K562 (cell line): ENCODE measurements at regions not wholly inside any gene's neighbourhood (a gene's known extent, or its start where the extent isn't known, plus 50 kb on each side); places are given as distances from the start of the nearest gene placed in this dataset.

Experiments used
- ATAC-seq: fragments of 200-7000 bp; cut with Tn5 transposase; 3 replicates; pipeline ENCODE4 v1.9.1; 2020; ENCODE audit warnings: moderate library complexity
- BruUV-seq: library from RNA; stranded (reverse); fragments of 400-500 nt; replicated peaks from 2 replicates; lab custom pipeline; 2021; lab: Mats Ljungman, UMichigan
- CTCF ChIA-PET: fragments of 300-600 bp; formaldehyde crosslinking; extraction: SDS; loops from one replicate; lab custom pipeline; 2021; ENCODE audit warnings: low intra/inter-chr PET ratio; lab: Yijun Ruan, JAX
- POLR2A ChIA-PET: fragments of 300-600, 350-650 bp; sonication (Branson Sonifier 250); formaldehyde crosslinking; extraction: SDS; loops from one replicate; lab custom pipeline; 2021; ENCODE audit warnings: antibody characterized with exemption, inconsistent platforms; lab: Yijun Ruan, JAX
- DNase-seq, 4 experiments: peaks; one replicate each; pipeline versions ENCODE4 v3.0.0 to v3.0.0-alpha.2; 2011 to 2018; ENCODE audit warnings: low spot score in 3 of 4, mixed read lengths in 3 of 4; ENCODE audit errors: extremely low read depth in 1 of 4
- FAIRE-seq: peaks from 2 replicates; lab custom pipeline; 2011; peaks lifted over from hg19 to GRCh38; lab: Jason Lieb, UNC
- H2AFZ ChIP-seq: 2 replicates; pipeline ENCODE4 v1.6.0; 2011; ENCODE audit warnings: low read depth, low read length, control low read depth, inconsistent platforms
- H3K27ac ChIP-seq: fragments of 200-600 bp; 3 replicates; pipeline ENCODE4 v1.8.0; 2011; ENCODE audit warnings: low read depth, mild to moderate bottlenecking, control low read depth, inconsistent platforms, low read length, moderate library complexity, mixed read lengths; ENCODE audit errors: extremely low read depth
- H3K27me3 ChIP-seq, 2 experiments: fragments of 300-600 bp in 1 of 2; 2 replicates in 1 of 2; 3 replicates in 1 of 2; pipeline versions ENCODE4 v1.6.0 to v1.8.0; 2011; ENCODE audit warnings: inconsistent platforms in 2 of 2, low read length in 2 of 2, mild to moderate bottlenecking in 1 of 2, mixed read lengths in 1 of 2, moderate library complexity in 1 of 2; ENCODE audit not compliant: control insufficient read depth in 2 of 2, insufficient read depth in 2 of 2
- H3K36me3 ChIP-seq: fragments of 300-600 bp; 3 replicates; pipeline ENCODE4 v1.8.0; 2011; ENCODE audit warnings: mild to moderate bottlenecking, low read length, inconsistent platforms; ENCODE audit not compliant: control insufficient read depth, insufficient read depth
- H3K4me1 ChIP-seq, 2 experiments: fragments of 200-600 bp in 1 of 2; replicated peaks in 1 of 2; 2 replicates in 1 of 2; 3 replicates in 1 of 2; pipeline versions ENCODE4 v1.5.1 to v1.8.0; 2011; ENCODE audit warnings: inconsistent platforms in 2 of 2, low read length in 2 of 2, mild to moderate bottlenecking in 1 of 2, mixed read lengths in 1 of 2, moderate library complexity in 1 of 2; ENCODE audit not compliant: control insufficient read depth in 2 of 2, insufficient read depth in 2 of 2
- H3K4me2 ChIP-seq: 2 replicates; pipeline ENCODE4 v1.6.1; 2011; ENCODE audit warnings: low read length, control low read depth, inconsistent platforms, mixed read lengths; ENCODE audit not compliant: insufficient read depth
- H3K4me3 ChIP-seq: fragments of 200-600 bp; sonication (generic), shearing (Covaris generic); 2 replicates; pipeline ENCODE4 v1.5.1; 2016; ENCODE audit warnings: control low read depth, inconsistent platforms
- H3K79me2 ChIP-seq: fragments of 200-600 bp; 3 replicates; pipeline ENCODE4 v1.8.0; 2011; ENCODE audit warnings: low read length, inconsistent platforms; ENCODE audit not compliant: control insufficient read depth, insufficient read depth
- H3K9ac ChIP-seq, 2 experiments: 2 replicates each; pipeline versions ENCODE4 v1.6.0 to v1.6.1; 2011; ENCODE audit warnings: low read depth in 2 of 2, low read length in 2 of 2, control low read depth in 1 of 2, inconsistent platforms in 1 of 2, mild to moderate bottlenecking in 1 of 2, mixed read lengths in 1 of 2; ENCODE audit not compliant: insufficient read depth in 1 of 2
- H3K9me1 ChIP-seq: one replicate; pipeline ENCODE4 v1.6.0; 2011; ENCODE audit warnings: inconsistent platforms, mild to moderate bottlenecking, low read length, moderate library complexity; ENCODE audit not compliant: control insufficient read depth, insufficient read depth
- H3K9me3 ChIP-seq: replicated peaks from 2 replicates; pipeline ENCODE4 v1.5.1; 2011; ENCODE audit warnings: low read depth, low read length, inconsistent platforms; ENCODE audit not compliant: control insufficient read depth, insufficient read depth
- H4K20me1 ChIP-seq: replicated peaks from 2 replicates; pipeline ENCODE4 v1.6.1; 2011; ENCODE audit warnings: low read length, inconsistent platforms, mixed read lengths; ENCODE audit not compliant: control insufficient read depth, insufficient read depth
- CBFB ChIP-seq: sonication (generic); formaldehyde crosslinking; IDR thresholded peaks from 2 replicates; pipeline ENCODE4 v1.4.0; 2020; ENCODE audit warnings: mild to moderate bottlenecking, missing genetic modification reagents
- CBX3 ChIP-seq, 2 experiments: IDR thresholded peaks; 1 replicate in 1 of 2; 2 replicates in 1 of 2; pipeline ENCODE4 v1.6.1; 2012; ENCODE audit warnings: inconsistent platforms in 2 of 2, low read length in 2 of 2, borderline replicate concordance in 1 of 2, control low read depth in 1 of 2
- CCAR2 ChIP-seq: fragments of 200-400 bp; formaldehyde crosslinking; IDR thresholded peaks from 2 replicates; pipeline ENCODE4 v1.6.1; 2017; ENCODE audit warnings: mild to moderate bottlenecking, low read depth, low read length
- GTF2F1 ChIP-seq: IDR thresholded peaks from 2 replicates; pipeline ENCODE4 v1.6.1; 2011; ENCODE audit warnings: low read depth, low read length, improper control_type of control experiment
- KAT8 ChIP-seq: fragments of 450-650 bp; IDR thresholded peaks from 2 replicates; pipeline ENCODE4 v1.6.1; 2016; ENCODE audit warnings: low read depth, mild to moderate bottlenecking
- KDM2B ChIP-seq: fragments of 250-450 bp; sonication (Bioruptor Pico); IDR thresholded peaks from 2 replicates; pipeline ENCODE4 v1.8.0; 2021; ENCODE audit warnings: mild to moderate bottlenecking, moderate library complexity
- NONO ChIP-seq, 2 experiments: fragments of 200-400 bp in 1 of 2; fragments of 450-650 bp in 1 of 2; formaldehyde crosslinking in 1 of 2; IDR thresholded peaks; 2 replicates each; pipeline ENCODE4 v1.6.1; 2017; ENCODE audit warnings: low read depth in 2 of 2, mild to moderate bottlenecking in 2 of 2, moderate library complexity in 2 of 2, low read length in 1 of 2
- SETDB1 ChIP-seq: IDR thresholded peaks from one replicate; pipeline ENCODE4 v1.6.1; 2012; ENCODE audit warnings: low read length, control low read depth, inconsistent platforms
- SRSF3 ChIP-seq: fragments of 200-400 bp; formaldehyde crosslinking; IDR thresholded peaks from 2 replicates; pipeline ENCODE4 v1.6.1; 2016; ENCODE audit warnings: mild to moderate bottlenecking, low read length, moderate library complexity; ENCODE audit not compliant: insufficient read depth
- ZNF12 ChIP-seq: sonication (generic); formaldehyde crosslinking; IDR thresholded peaks from 2 replicates; pipeline ENCODE4 v1.4.0; 2020; ENCODE audit warnings: mild to moderate bottlenecking, missing genetic modification reagents
- ZNF253 ChIP-seq: fragments of 250-450 bp; sonication (Bioruptor Pico); conservative IDR thresholded peaks from 2 replicates; pipeline ENCODE4 v1.6.1; 2021; ENCODE audit warnings: mild to moderate bottlenecking
- WGBS: fragments of 100-300 bp; shearing (Covaris generic); methylation state at CpG from one replicate; pipeline ENCODE4 v1.1.6; 2016; ENCODE audit warnings: low coverage, mixed read lengths; ENCODE audit not compliant: insufficient coverage; ENCODE audit errors: missing lambda C conversion rate; 5-methylcytosine and 5-hydroxymethylcytosine counted together
- in situ Hi-C: fragments of 300-500 bp; cut with MboI; formaldehyde crosslinking; loops from 4 replicates; pipeline ENCODE4 v1.15.0; 2018; ENCODE audit warnings: inconsistent platforms, mixed read lengths
- intact Hi-C: fragments of 100-400 bp; cut with micrococcal nuclease; formaldehyde crosslinking; loops from 2 replicates; pipeline ENCODE4 v1.14.2; 2022
- TF ChIP-seq, protein P1 (sequence below), 2 experiments: fragments of 450-650 bp in 1 of 2; IDR thresholded peaks; 2 replicates each; pipeline ENCODE4 v1.6.1; 2011 to 2017; ENCODE audit warnings: low read depth in 2 of 2, antibody characterized with exemption in 1 of 2, borderline replicate concordance in 1 of 2, low read length in 1 of 2, mild to moderate bottlenecking in 1 of 2, mixed read lengths in 1 of 2; ENCODE audit not compliant: control insufficient read depth in 1 of 2
- TF ChIP-seq, protein P2 (sequence below): fragments of 450-650 bp; IDR thresholded peaks from one replicate; pipeline ENCODE4 v1.6.1; 2018; ENCODE audit warnings: mild to moderate bottlenecking, moderate library complexity; ENCODE audit not compliant: partially characterized antibody
- TF ChIP-seq, protein P3 (sequence below): sonication (generic); formaldehyde crosslinking; IDR thresholded peaks from 2 replicates; pipeline ENCODE4 v1.5.0; 2020; ENCODE audit warnings: missing genetic modification reagents

DNA sequence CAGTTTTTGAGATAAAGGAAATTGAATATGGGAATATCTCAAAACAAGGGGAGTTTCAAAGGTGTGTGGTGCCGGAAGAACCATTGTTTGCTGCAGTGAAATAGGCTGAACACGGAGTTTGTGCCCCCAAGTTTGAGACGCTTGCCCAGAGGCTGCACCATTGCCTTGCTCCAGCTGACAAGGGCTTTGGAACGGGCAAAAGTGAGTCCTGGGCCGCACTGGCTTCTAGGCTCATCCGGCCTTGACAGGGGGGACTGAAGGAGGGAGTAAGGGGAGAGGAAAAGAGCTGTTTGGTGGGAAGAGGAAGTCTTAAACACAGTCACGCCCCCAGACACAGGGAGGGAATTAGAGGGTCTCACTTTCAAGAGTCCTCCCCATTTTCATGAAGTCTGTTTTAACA lies 269.9 kb downstream of the FAM43A start (continued):
- TF ChIP-seq SETDB1: no peak

DNA sequence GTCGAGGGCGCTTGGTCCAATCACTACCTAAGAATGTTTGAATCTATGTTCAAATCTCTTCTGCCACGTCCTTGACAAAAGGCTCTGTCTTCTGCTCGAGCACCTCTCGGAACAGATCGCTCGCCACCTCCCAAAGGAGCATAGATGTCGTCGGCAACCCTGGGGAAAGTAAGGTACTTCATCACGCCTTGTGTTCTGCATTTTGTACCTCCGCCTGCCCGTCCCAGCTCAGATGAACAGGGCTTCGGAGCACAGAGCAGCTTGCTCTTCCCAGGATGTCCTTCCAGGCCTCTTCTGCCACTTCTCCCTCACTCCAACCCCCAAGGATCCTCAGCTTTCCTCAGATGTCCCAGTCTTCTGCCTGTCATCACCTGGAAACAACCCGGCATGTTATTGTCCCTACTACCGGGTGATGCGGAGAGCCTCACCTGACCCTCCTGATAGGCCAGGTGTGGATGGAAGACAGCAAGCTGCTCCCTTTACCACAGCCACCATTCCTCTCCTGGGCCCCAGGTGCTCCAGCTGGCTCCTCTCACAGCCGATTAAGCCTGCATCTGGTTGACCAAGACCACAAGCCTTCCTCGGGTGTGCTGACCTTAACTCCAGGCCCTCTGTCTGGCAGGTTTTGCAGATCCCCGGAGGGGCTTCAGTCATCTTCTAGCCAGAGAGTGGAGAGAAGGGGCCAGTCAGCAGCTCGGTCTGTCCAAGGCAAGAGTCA lies 270.5 kb downstream of the FAM43A start:
- intact Hi-C loops (loop anchor here (10.0 kb wide), 1 partner anchor 271 kb away; the partner anchor contains the start of gene FAM43A), in situ Hi-C loops (no loop called here)
- no peak overlapping the region for H3K4me2 ChIP-seq
- H2AFZ ChIP-seq: no peak overlapping the region
- H3K4me1 ChIP-seq: no peaks in the 10 kb centered on the region; a peak in 1 of 5 replicates
- 3% methylated on average over 20 of the region's 20 CpGs for WGBS
- ATAC-seq: no peak
- 0 out of 2 replicates have a peak, but pooled peaks cover 3% of the 10 kb centered on the region for H4K20me1 ChIP-seq
- H3K27ac ChIP-seq: no peak overlapping the region
- peaks cover 50 to 89% of the 10 kb centered on the region in 2 experiments for H3K27me3 ChIP-seq
- H3K9ac ChIP-seq: no peak overlapping the region
- no peaks in the 10 kb centered on the region for H3K9me1 ChIP-seq
- BruUV-seq: no TSS peak
- H3K36me3 ChIP-seq: no peaks in the 10 kb centered on the region
- FAIRE-seq: no peak
- no peak for DNase-seq
- no peak overlapping the region for H3K4me3 ChIP-seq
- H3K79me2 ChIP-seq: no peaks in the 10 kb centered on the region
- POLR2A ChIA-PET: interaction anchor here (0.6 to 1.2 kb wide), 2 partner anchors 29 to 41 kb away, joined by 3 read pairs; no protein-coding TSS in a partner anchor
- CTCF ChIA-PET: no interaction called here
- no peaks in the 10 kb centered on the region for H3K9me3 ChIP-seq
- no peak for TF ChIP-seq CBX3 (IDR thresholded peaks at IDR 0.05; ENCODE audit: borderline replicate concordance in 1 of 2, low read length in 2 of 2)
- TF ChIP-seq ZNF12 (CRISPR knock-in tag): no peak
- no peak for TF ChIP-seq NONO (IDR thresholded peaks at IDR 0.05; ENCODE audit: low read depth in 2 of 2, low read length in 1 of 2)
- TF ChIP-seq, protein P1, sequence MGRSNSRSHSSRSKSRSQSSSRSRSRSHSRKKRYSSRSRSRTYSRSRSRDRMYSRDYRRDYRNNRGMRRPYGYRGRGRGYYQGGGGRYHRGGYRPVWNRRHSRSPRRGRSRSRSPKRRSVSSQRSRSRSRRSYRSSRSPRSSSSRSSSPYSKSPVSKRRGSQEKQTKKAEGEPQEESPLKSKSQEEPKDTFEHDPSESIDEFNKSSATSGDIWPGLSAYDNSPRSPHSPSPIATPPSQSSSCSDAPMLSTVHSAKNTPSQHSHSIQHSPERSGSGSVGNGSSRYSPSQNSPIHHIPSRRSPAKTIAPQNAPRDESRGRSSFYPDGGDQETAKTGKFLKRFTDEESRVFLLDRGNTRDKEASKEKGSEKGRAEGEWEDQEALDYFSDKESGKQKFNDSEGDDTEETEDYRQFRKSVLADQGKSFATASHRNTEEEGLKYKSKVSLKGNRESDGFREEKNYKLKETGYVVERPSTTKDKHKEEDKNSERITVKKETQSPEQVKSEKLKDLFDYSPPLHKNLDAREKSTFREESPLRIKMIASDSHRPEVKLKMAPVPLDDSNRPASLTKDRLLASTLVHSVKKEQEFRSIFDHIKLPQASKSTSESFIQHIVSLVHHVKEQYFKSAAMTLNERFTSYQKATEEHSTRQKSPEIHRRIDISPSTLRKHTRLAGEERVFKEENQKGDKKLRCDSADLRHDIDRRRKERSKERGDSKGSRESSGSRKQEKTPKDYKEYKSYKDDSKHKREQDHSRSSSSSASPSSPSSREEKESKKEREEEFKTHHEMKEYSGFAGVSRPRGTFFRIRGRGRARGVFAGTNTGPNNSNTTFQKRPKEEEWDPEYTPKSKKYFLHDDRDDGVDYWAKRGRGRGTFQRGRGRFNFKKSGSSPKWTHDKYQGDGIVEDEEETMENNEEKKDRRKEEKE (IDR thresholded peaks at IDR 0.05; ENCODE audit: borderline replicate concordance in 1 of 2, control insufficient read depth in 1 of 2, low read depth in 2 of 2, low read length in 1 of 2): no peak
- no peak for TF ChIP-seq ZNF253
- TF ChIP-seq SRSF3: no peak
- TF ChIP-seq, protein P2, sequence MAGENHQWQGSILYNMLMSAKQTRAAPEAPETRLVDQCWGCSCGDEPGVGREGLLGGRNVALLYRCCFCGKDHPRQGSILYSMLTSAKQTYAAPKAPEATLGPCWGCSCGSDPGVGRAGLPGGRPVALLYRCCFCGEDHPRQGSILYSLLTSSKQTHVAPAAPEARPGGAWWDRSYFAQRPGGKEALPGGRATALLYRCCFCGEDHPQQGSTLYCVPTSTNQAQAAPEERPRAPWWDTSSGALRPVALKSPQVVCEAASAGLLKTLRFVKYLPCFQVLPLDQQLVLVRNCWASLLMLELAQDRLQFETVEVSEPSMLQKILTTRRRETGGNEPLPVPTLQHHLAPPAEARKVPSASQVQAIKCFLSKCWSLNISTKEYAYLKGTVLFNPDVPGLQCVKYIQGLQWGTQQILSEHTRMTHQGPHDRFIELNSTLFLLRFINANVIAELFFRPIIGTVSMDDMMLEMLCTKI: no peak
- TF ChIP-seq KDM2B (CRISPR knock-in tag): no peak
- no peak for TF ChIP-seq GTF2F1
- TF ChIP-seq KAT8: no peak
- no peak for TF ChIP-seq CBFB (CRISPR knock-in tag)
- TF ChIP-seq, protein P3, sequence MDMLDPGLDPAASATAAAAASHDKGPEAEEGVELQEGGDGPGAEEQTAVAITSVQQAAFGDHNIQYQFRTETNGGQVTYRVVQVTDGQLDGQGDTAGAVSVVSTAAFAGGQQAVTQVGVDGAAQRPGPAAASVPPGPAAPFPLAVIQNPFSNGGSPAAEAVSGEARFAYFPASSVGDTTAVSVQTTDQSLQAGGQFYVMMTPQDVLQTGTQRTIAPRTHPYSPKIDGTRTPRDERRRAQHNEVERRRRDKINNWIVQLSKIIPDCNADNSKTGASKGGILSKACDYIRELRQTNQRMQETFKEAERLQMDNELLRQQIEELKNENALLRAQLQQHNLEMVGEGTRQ (CRISPR knock-in tag): no peak
- TF ChIP-seq CCAR2: no peak
